ENCODE measurements at regions not wholly inside any gene's neighbourhood (a gene's known extent, or its start where the extent isn't known, plus 50 kb on each side); places are given as distances from the start of the nearest gene placed in this dataset.

- TF ChIP-seq POLR2A (IDR thresholded peaks at IDR 0.05; ENCODE audit: low read depth, low read length) (no peak), TAF1 (IDR thresholded peaks at IDR 0.05; ENCODE audit: borderline replicate concordance, low read depth, low read length) (no peak)
These were observed 125.0 kb upstream of the LAMA2 start for GRCh38 chr6:128757961-128758360.
